OCI-LY3 (cell line): ENCODE measurements at regions not wholly inside any gene's neighbourhood (a gene's known extent, or its start where the extent isn't known, plus 50 kb on each side); places are given as distances from the start of the nearest gene placed in this dataset.

ENCODE experiments used
- H2AFZ ChIP-seq: fragments of 200-600, 300-600 bp; shearing (Covaris generic); 2 replicates; pipeline ENCODE4 v1.6.0; 2014; ENCODE audit warnings: antibody characterized with exemption, low read depth, low read length
- H3K27ac ChIP-seq: fragments of 200-600, 300-600 bp; sonication (generic); 2 replicates; pipeline ENCODE4 v1.5.1; 2014; ENCODE audit warnings: mild to moderate bottlenecking, low read length, moderate library complexity, mixed read lengths
- H3K27me3 ChIP-seq: fragments of 200-600, 300-600 bp; sonication (generic); 2 replicates; pipeline ENCODE4 v1.6.1; 2014; ENCODE audit warnings: low read depth, low read length, mixed read lengths
- H3K36me3 ChIP-seq: fragments of 200-600, 300-600 bp; sonication (generic); replicated peaks from 2 replicates; pipeline ENCODE3; 2014; ENCODE audit warnings: low read depth, low read length, mixed read lengths
- H3K4me1 ChIP-seq: fragments of 300-600, 200-600 bp; sonication (generic); 2 replicates; pipeline ENCODE4 v1.6.1; 2014; ENCODE audit warnings: low read length, mixed read lengths
- H3K4me2 ChIP-seq: fragments of 200-600, 300-600 bp; sonication (generic); 2 replicates; pipeline ENCODE4 v1.6.1; 2014; ENCODE audit warnings: low read length, mixed read lengths
- H3K4me3 ChIP-seq: fragments of 300-600, 200-600 bp; sonication (generic); 2 replicates; pipeline ENCODE4 v1.5.1; 2014; ENCODE audit warnings: antibody characterized with exemption, mild to moderate bottlenecking, low read length, moderate library complexity
- H3K79me2 ChIP-seq: fragments of 300-600, 200-600 bp; shearing (Covaris generic); 2 replicates; pipeline ENCODE4 v1.6.1; 2014; ENCODE audit warnings: mild to moderate bottlenecking, low read length, mixed read lengths
- H3K9ac ChIP-seq: fragments of 300-600, 200-600 bp; shearing (Covaris generic); 2 replicates; pipeline ENCODE4 v1.6.0; 2014; ENCODE audit warnings: mild to moderate bottlenecking, low read length, moderate library complexity
- H3K9me3 ChIP-seq: fragments of 200-600, 300-600 bp; shearing (Covaris generic); 2 replicates; pipeline ENCODE4 v1.6.1; 2014; ENCODE audit warnings: low read length, mixed read lengths; ENCODE audit not compliant: insufficient read depth
- H4K20me1 ChIP-seq: fragments of 200-600, 300-600 bp; sonication (generic); 2 replicates; pipeline ENCODE4 v1.6.1; 2016; ENCODE audit warnings: low read length, mixed read lengths; ENCODE audit not compliant: insufficient read depth
- CTCF ChIP-seq: fragments of 200-600, 300-600 bp; sonication (generic); IDR thresholded peaks from 2 replicates; pipeline ENCODE4 v1.5.1; 2014; ENCODE audit warnings: antibody characterized with exemption, low read length, low read depth
- EZH2phosphoT487 ChIP-seq: fragments of 200-600 bp; shearing (Covaris generic); IDR thresholded peaks from 2 replicates; pipeline ENCODE4 v1.6.1; 2018; ENCODE audit warnings: antibody characterized with exemption, mixed run types, low read depth

DNA sequence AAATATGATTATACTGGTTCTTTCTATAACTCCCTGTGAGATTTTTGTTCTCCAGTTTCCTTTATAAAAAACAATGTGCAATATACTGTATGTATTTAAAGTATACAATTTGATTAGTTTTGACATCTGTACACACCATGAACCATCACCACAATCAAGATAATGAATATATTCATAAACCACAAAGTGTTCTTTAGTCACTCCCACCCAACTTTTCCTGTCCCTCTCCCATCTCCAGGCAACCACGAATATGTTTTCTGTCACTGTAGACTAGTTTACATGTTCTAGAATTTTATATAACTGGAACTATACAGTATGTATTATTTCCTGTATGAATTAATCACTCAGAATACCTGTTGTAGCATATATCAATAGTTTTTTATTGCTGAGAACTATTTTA lies 177.0 kb upstream of the MBNL1 start:
- no peak overlapping the region for H3K9ac ChIP-seq
- no peak overlapping the region for H3K27ac ChIP-seq
- H3K9me3 ChIP-seq, result no peaks in the 10 kb centered on the region
- no peaks in the 10 kb centered on the region for H3K27me3 ChIP-seq
- H3K4me2 ChIP-seq, result no peak overlapping the region
- no peaks in the 10 kb centered on the region for H3K79me2 ChIP-seq
- H3K4me1 ChIP-seq, result peaks cover 12% of the 10 kb centered on the region
- TF ChIP-seq EZH2phosphoT487 (no peak), CTCF (no peak)
- H2AFZ ChIP-seq, result no peak overlapping the region
- H3K36me3 ChIP-seq, result no peaks in the 10 kb centered on the region
- H3K4me3 ChIP-seq, result no peak overlapping the region
- H4K20me1 ChIP-seq, result no peaks in the 10 kb centered on the region

DNA sequence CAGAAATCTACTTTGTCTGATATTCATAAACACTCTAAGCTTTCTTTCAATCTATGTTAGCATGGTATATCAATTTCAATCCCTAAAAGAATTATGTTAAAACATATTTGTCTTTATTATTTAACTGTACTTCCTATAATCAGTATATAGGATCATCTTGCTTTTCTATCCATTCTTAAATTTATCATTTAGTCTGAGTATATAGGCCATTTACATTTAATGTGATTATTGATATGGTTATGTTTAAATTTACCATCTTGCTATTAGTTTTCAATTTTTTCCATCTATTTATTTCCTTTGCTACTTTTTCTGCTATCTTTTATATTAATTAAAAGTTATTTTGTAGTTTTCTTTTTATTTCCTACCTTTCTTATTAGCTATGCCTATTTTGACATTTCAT lies 174.8 kb upstream of the MBNL1 start:
- H3K27ac ChIP-seq, result no peak overlapping the region
- H3K9me3 ChIP-seq, result no peaks in the 10 kb centered on the region
- H3K36me3 ChIP-seq, result peaks cover 7% of the 10 kb centered on the region
- H3K9ac ChIP-seq, result no peak overlapping the region
- H3K4me1 ChIP-seq, result peaks cover 12% of the 10 kb centered on the region
- TF ChIP-seq EZH2phosphoT487, result no peak
- TF ChIP-seq CTCF, result no peak
- no peaks in the 10 kb centered on the region for H3K27me3 ChIP-seq
- H3K4me2 ChIP-seq, result no peak overlapping the region
- H3K79me2 ChIP-seq, result no peaks in the 10 kb centered on the region
- H4K20me1 ChIP-seq, result no peaks in the 10 kb centered on the region
- no peak overlapping the region for H2AFZ ChIP-seq
- no peak overlapping the region for H3K4me3 ChIP-seq

DNA sequence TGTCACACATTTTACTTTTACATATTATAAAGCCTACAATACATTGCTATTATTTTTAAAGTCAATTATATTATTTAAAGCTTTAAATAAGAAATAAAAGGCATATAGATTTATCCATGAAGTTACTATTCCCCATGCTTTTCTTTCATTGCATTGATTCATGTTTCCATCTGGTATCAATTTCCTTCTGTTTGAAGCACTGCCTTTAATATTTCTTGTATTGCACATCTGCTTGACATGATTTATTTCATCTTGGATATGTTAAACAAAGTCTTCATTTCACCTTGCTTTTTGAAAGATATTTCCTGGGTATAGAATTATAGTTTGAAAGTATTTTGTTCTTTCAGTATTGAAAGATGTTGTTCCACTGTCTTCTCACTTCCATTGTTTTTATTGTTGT lies 174.3 kb upstream of the MBNL1 start:
- no peaks in the 10 kb centered on the region for H3K79me2 ChIP-seq
- H3K4me1 ChIP-seq, result peaks cover 10% of the 10 kb centered on the region
- no peaks in the 10 kb centered on the region for H3K9me3 ChIP-seq
- no peak overlapping the region for H3K27ac ChIP-seq
- no peak overlapping the region for H3K4me3 ChIP-seq
- no peaks in the 10 kb centered on the region for H4K20me1 ChIP-seq
- no peak overlapping the region for H2AFZ ChIP-seq
- H3K27me3 ChIP-seq, result no peaks in the 10 kb centered on the region
- TF ChIP-seq CTCF (no peak), EZH2phosphoT487 (no peak)
- no peak overlapping the region for H3K4me2 ChIP-seq
- no peak overlapping the region for H3K9ac ChIP-seq
- peaks cover 8% of the 10 kb centered on the region for H3K36me3 ChIP-seq

DNA sequence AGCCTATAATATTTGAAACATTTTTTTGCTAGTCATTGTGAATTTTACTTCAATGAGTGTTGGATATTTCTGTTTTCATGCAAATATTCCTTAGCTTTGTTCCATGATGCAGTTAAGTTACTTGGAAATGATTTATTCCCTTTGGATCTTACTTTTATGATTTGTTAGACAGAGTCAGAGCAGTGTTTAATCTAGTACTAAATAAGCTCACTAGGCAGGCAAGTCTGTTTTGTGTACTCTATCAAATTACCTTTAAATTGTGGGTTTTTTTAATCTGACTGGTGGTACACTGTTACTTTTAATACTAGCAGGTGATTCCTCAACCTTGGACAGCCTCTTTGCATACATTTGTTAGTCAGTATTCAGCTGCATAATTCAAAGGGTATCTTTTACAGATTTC lies 173.3 kb upstream of the MBNL1 start:
- no peak overlapping the region for H3K27ac ChIP-seq
- no peak overlapping the region for H2AFZ ChIP-seq
- TF ChIP-seq CTCF (no peak), EZH2phosphoT487 (no peak)
- peaks cover 8% of the 10 kb centered on the region for H3K36me3 ChIP-seq
- no peaks in the 10 kb centered on the region for H3K27me3 ChIP-seq
- peaks cover 17% of the 10 kb centered on the region for H3K4me1 ChIP-seq
- no peak overlapping the region for H3K9ac ChIP-seq
- H3K79me2 ChIP-seq, result no peaks in the 10 kb centered on the region
- H3K9me3 ChIP-seq, result no peaks in the 10 kb centered on the region
- H4K20me1 ChIP-seq, result no peaks in the 10 kb centered on the region
- H3K4me2 ChIP-seq, result no peak overlapping the region
- H3K4me3 ChIP-seq, result no peak overlapping the region
